Astrocyte of the cerebellum (primary cell): ENCODE measurements at regions not wholly inside any gene's neighbourhood (a gene's known extent, or its start where the extent isn't known, plus 50 kb on each side); places are given as distances from the start of the nearest gene placed in this dataset.

Experiments
- DNase-seq: peaks from one replicate; pipeline ENCODE4 v3.0.0-alpha.2; 2011; ENCODE audit warnings: low read depth
- H3K4me3 ChIP-seq: 2 replicates; pipeline ENCODE4 v1.5.1; 2011; ENCODE audit warnings: mild to moderate bottlenecking, low read depth, low read length, moderate library complexity
- in situ Hi-C: cut with HindIII; loops from 2 replicates; pipeline ENCODE4 v1.10.0; 2017; ENCODE audit warnings: low sequenced_read_pairs
- TF ChIP-seq, protein P1 (sequence below): IDR thresholded peaks from 2 replicates; pipeline ENCODE4 v1.5.1; 2012; ENCODE audit warnings: low read length, low read depth, moderate library complexity, mild to moderate bottlenecking; ENCODE audit errors: missing control alignments

GRCh38 chr2:19556648-19557047 lies 198.2 kb upstream of the OSR1 start:
- H3K4me3 ChIP-seq, result no peak overlapping the region
- no peak for DNase-seq
- TF ChIP-seq, protein P1, sequence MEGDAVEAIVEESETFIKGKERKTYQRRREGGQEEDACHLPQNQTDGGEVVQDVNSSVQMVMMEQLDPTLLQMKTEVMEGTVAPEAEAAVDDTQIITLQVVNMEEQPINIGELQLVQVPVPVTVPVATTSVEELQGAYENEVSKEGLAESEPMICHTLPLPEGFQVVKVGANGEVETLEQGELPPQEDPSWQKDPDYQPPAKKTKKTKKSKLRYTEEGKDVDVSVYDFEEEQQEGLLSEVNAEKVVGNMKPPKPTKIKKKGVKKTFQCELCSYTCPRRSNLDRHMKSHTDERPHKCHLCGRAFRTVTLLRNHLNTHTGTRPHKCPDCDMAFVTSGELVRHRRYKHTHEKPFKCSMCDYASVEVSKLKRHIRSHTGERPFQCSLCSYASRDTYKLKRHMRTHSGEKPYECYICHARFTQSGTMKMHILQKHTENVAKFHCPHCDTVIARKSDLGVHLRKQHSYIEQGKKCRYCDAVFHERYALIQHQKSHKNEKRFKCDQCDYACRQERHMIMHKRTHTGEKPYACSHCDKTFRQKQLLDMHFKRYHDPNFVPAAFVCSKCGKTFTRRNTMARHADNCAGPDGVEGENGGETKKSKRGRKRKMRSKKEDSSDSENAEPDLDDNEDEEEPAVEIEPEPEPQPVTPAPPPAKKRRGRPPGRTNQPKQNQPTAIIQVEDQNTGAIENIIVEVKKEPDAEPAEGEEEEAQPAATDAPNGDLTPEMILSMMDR, result no peak
- in situ Hi-C loops, result no loop called here

DNA sequence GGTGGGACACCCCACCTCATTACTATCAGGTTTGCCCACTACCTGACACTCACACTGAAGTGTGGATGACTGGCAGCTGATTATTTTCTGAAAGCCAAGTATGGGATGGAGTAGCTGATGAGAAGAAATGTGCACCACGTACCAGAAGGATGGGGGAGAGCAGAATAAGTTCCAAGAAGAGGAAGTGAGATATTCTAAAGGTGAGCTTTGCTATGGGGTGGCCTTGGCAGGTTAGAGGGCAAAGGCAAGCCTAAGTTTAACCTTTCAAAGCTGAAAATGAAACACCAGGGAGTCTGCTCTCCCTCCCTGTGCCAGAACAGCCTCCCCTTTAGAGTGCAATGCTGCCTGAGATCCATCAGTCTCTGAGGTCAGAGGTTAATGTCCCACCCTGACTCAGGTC lies 196.1 kb upstream of the OSR1 start:
- no peak overlapping the region for H3K4me3 ChIP-seq
- TF ChIP-seq, protein P1, result no peak
- in situ Hi-C loops, result no loop called here
- no peak for DNase-seq

GRCh38 chr2:19552270-19552669 lies 193.8 kb upstream of the OSR1 start:
- in situ Hi-C loops, result no loop called here
- no peak for DNase-seq
- H3K4me3 ChIP-seq, result no peak overlapping the region
- TF ChIP-seq, protein P1, result no peak

- H3K4me3 ChIP-seq, result no peak overlapping the region
- no peak for DNase-seq
- in situ Hi-C loops, result no loop called here
- TF ChIP-seq, protein P1, result no peak
These were observed 192.3 kb upstream of the OSR1 start for GRCh38 chr2:19550750-19551149.

DNA sequence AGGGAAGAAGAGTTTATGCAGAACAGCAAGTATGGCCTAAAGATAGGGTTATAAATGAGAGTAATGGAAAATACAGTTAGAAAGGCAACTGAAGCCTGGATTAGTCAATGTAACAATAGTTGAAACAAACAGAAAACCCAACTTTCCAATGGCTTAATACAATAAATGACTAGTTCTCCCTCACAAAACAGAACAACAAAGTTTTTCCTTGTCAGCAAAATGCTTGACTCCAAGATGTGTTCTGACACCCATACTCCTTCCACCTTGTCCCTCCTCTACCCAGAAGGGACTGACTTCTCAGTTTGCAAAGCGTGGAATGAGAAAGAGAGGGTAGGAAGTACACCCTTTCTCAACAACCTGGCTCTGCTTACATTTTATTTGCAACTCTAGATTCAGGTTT lies 191.4 kb upstream of the OSR1 start:
- no peak overlapping the region for H3K4me3 ChIP-seq
- in situ Hi-C loops, result no loop called here
- TF ChIP-seq, protein P1, result no peak
- DNase-seq, result no peak

GRCh38 chr2:19548116-19548515 lies 189.7 kb upstream of the OSR1 start:
- no peak for DNase-seq
- in situ Hi-C loops, result no loop called here
- no peak overlapping the region for H3K4me3 ChIP-seq
- TF ChIP-seq, protein P1, result no peak

GRCh38 chr2:19547321-19547720 lies 188.9 kb upstream of the OSR1 start:
- in situ Hi-C loops, result no loop called here
- DNase-seq, result no peak
- TF ChIP-seq, protein P1, result no peak
- H3K4me3 ChIP-seq, result no peak overlapping the region
